ENCODE measurements at regions not wholly inside any gene's neighbourhood (a gene's known extent, or its start where the extent isn't known, plus 50 kb on each side); places are given as distances from the start of the nearest gene placed in this dataset.

DNA sequence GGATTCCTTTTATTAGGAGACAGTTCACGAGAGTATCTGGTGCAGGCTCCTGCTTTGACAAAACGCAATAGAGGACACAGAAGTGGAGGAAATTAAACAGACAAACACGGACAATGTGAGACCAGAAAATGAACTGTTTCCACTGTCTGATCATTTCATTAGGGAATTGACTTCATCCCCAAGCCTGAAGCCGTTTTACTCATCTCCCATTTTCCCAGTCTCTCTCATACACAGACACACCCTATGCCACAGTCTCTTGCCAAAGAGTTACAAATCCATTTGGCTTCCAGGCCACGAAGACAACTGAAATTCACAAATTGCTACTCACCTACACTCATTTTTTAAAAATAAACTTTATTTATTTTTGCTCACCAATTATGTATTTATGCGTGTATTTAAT is 1087.8 kb upstream of the TMEM132C start:
- TF ChIP-seq, protein P1, sequence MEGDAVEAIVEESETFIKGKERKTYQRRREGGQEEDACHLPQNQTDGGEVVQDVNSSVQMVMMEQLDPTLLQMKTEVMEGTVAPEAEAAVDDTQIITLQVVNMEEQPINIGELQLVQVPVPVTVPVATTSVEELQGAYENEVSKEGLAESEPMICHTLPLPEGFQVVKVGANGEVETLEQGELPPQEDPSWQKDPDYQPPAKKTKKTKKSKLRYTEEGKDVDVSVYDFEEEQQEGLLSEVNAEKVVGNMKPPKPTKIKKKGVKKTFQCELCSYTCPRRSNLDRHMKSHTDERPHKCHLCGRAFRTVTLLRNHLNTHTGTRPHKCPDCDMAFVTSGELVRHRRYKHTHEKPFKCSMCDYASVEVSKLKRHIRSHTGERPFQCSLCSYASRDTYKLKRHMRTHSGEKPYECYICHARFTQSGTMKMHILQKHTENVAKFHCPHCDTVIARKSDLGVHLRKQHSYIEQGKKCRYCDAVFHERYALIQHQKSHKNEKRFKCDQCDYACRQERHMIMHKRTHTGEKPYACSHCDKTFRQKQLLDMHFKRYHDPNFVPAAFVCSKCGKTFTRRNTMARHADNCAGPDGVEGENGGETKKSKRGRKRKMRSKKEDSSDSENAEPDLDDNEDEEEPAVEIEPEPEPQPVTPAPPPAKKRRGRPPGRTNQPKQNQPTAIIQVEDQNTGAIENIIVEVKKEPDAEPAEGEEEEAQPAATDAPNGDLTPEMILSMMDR (IDR thresholded peaks at IDR 0.05): no peak
- TF ChIP-seq POLR2A (IDR thresholded peaks at IDR 0.05): no peak
